LNCAP (cell line): ENCODE measurements at regions not wholly inside any gene's neighbourhood (a gene's known extent, or its start where the extent isn't known, plus 50 kb on each side); places are given as distances from the start of the nearest gene placed in this dataset.

Experiments used
- CTCF ChIP-seq: fragments of 450-650 bp; IDR thresholded peaks from 2 replicates; pipeline ENCODE4 v1.5.1; 2017; ENCODE audit warnings: mild to moderate bottlenecking

- no peak for TF ChIP-seq CTCF
Measured at GRCh38 chr9:107119735-107120134, 163.3 kb upstream of the RAD23B start.

GRCh38 chr9:107123389-107123788, 159.7 kb upstream of the RAD23B start:
- TF ChIP-seq CTCF = no peak

- no peak for TF ChIP-seq CTCF
Measured at GRCh38 chr9:107127608-107128007, 155.5 kb upstream of the RAD23B start.

GRCh38 chr9:107131108-107131799, 151.8 kb upstream of the RAD23B start:
- no peak for TF ChIP-seq CTCF

- TF ChIP-seq CTCF = no peak
Measured at GRCh38 chr9:107136296-107136695, 146.8 kb upstream of the RAD23B start.

GRCh38 chr9:107137495-107138202, 145.4 kb upstream of the RAD23B start:
- peak; percentile 82 for TF ChIP-seq CTCF

- TF ChIP-seq CTCF = no peak
Measured at GRCh38 chr9:107138261-107138992, 144.7 kb upstream of the RAD23B start.
